SK-N-SH (cell line): ENCODE measurements at regions not wholly inside any gene's neighbourhood (a gene's known extent, or its start where the extent isn't known, plus 50 kb on each side); places are given as distances from the start of the nearest gene placed in this dataset.

Experiments
- EP300 ChIP-seq, 2 experiments: IDR thresholded peaks; 2 replicates each; pipeline versions ENCODE4 v1.4.0 to v1.6.1; 2012; ENCODE audit warnings: borderline replicate concordance in 1 of 2, low read depth in 1 of 2, low read length in 1 of 2
- POLR2AphosphoS5 ChIP-seq: IDR thresholded peaks from 2 replicates; pipeline ENCODE4 v1.6.1; 2012; ENCODE audit warnings: low read depth, low read length
- RCOR1 ChIP-seq: fragments of 150-350 bp; IDR thresholded peaks from 2 replicates; pipeline ENCODE4 v1.6.1; 2017; ENCODE audit warnings: antibody characterized with exemption, low read length
- TF ChIP-seq, protein P1 (sequence below): fragments of 150-350 bp; IDR thresholded peaks from 2 replicates; pipeline ENCODE4 v1.6.1; 2017; ENCODE audit warnings: antibody characterized with exemption, low read length, low read depth, borderline replicate concordance
- TF ChIP-seq, protein P2 (sequence below): IDR thresholded peaks from 2 replicates; pipeline ENCODE4 v1.4.0; 2012; ENCODE audit warnings: low read depth, borderline replicate concordance

GRCh38 chr2:41735476-41735875, 312.3 kb upstream of the PKDCC start:
- TF ChIP-seq, protein P1, sequence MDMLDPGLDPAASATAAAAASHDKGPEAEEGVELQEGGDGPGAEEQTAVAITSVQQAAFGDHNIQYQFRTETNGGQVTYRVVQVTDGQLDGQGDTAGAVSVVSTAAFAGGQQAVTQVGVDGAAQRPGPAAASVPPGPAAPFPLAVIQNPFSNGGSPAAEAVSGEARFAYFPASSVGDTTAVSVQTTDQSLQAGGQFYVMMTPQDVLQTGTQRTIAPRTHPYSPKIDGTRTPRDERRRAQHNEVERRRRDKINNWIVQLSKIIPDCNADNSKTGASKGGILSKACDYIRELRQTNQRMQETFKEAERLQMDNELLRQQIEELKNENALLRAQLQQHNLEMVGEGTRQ, result no peak
- TF ChIP-seq EP300 (IDR thresholded peaks at IDR 0.05; ENCODE audit: borderline replicate concordance in 1 of 2, low read depth in 1 of 2, low read length in 1 of 2) (no peak), POLR2AphosphoS5 (no peak), RCOR1 (no peak)
- TF ChIP-seq, protein P2, sequence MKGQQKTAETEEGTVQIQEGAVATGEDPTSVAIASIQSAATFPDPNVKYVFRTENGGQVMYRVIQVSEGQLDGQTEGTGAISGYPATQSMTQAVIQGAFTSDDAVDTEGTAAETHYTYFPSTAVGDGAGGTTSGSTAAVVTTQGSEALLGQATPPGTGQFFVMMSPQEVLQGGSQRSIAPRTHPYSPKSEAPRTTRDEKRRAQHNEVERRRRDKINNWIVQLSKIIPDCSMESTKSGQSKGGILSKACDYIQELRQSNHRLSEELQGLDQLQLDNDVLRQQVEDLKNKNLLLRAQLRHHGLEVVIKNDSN, result no peak
